Upper lobe of right lung (tissue), 1 donor: ENCODE measurements at regions not wholly inside any gene's neighbourhood (a gene's known extent, or its start where the extent isn't known, plus 50 kb on each side); places are given as distances from the start of the nearest gene placed in this dataset.

ENCODE experiments used
- ATAC-seq: fragments of 200-7000 bp; cut with Tn5 transposase; one replicate; pipeline ENCODE4 v1.9.1; 2020; ENCODE audit warnings: mild to moderate bottlenecking, moderate library complexity
- DNase-seq: peaks from one replicate; pipeline ENCODE4 v3.0.0-alpha.2; 2020
- H3K27ac ChIP-seq: fragments of 200-600 bp; one replicate; pipeline ENCODE4 v1.8.0; 2022
- H3K27me3 ChIP-seq: fragments of 200-600 bp; one replicate; pipeline ENCODE4 v1.8.0; 2022; ENCODE audit warnings: mild to moderate bottlenecking
- H3K36me3 ChIP-seq: fragments of 200-600 bp; one replicate; pipeline ENCODE4 v1.8.0; 2022
- H3K4me1 ChIP-seq: fragments of 200-600 bp; one replicate; pipeline ENCODE4 v1.8.0; 2022
- H3K4me3 ChIP-seq: fragments of 200-600 bp; one replicate; pipeline ENCODE4 v1.8.0; 2022; ENCODE audit warnings: mild to moderate bottlenecking
- H3K9me3 ChIP-seq: fragments of 200-600 bp; one replicate; pipeline ENCODE4 v1.8.0; 2022
- intact Hi-C: fragments of 100-400 bp; cut with DNase I; formaldehyde crosslinking; loops from one replicate; pipeline ENCODE4 v1.11.0; 2022
- TF ChIP-seq, protein P1 (sequence below): fragments of 200-600 bp; IDR thresholded peaks from one replicate; pipeline ENCODE4 v1.8.0; 2022; ENCODE audit warnings: antibody characterized with exemption
- donor health status: DM: no; HTN: yes; CAD: no; lungs with severe emphysema.

DNA sequence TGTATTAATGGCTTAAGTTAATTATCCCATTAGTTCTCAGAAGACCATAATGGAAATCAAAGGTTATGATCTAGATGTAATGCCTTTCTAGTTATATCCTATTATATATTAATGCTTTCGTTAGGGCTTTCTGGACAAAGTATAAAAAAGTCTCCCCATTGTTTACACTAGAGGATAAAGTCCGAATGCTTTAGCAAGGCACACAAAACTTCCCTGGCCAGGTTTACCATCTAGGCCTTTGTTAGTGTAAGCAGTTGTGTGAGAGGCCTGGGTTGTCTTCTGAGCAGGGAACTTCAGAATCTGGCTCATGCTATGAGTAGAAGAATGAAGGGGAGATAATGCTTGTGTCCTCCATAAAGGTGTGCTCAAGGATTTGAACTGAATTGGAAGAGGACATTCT, 106.3 kb upstream of the MEIS2 start:
- no peak for DNase-seq
- no peaks in the 10 kb centered on the region for H3K36me3 ChIP-seq
- H3K4me1 ChIP-seq: no peaks in the 10 kb centered on the region
- no peak for ATAC-seq
- no peak overlapping the region for H3K27ac ChIP-seq
- H3K9me3 ChIP-seq: no peaks in the 10 kb centered on the region
- H3K4me3 ChIP-seq: no peak overlapping the region
- intact Hi-C loops: no loop called here
- TF ChIP-seq, protein P1, sequence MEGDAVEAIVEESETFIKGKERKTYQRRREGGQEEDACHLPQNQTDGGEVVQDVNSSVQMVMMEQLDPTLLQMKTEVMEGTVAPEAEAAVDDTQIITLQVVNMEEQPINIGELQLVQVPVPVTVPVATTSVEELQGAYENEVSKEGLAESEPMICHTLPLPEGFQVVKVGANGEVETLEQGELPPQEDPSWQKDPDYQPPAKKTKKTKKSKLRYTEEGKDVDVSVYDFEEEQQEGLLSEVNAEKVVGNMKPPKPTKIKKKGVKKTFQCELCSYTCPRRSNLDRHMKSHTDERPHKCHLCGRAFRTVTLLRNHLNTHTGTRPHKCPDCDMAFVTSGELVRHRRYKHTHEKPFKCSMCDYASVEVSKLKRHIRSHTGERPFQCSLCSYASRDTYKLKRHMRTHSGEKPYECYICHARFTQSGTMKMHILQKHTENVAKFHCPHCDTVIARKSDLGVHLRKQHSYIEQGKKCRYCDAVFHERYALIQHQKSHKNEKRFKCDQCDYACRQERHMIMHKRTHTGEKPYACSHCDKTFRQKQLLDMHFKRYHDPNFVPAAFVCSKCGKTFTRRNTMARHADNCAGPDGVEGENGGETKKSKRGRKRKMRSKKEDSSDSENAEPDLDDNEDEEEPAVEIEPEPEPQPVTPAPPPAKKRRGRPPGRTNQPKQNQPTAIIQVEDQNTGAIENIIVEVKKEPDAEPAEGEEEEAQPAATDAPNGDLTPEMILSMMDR: no peak
- no peaks in the 10 kb centered on the region for H3K27me3 ChIP-seq

DNA sequence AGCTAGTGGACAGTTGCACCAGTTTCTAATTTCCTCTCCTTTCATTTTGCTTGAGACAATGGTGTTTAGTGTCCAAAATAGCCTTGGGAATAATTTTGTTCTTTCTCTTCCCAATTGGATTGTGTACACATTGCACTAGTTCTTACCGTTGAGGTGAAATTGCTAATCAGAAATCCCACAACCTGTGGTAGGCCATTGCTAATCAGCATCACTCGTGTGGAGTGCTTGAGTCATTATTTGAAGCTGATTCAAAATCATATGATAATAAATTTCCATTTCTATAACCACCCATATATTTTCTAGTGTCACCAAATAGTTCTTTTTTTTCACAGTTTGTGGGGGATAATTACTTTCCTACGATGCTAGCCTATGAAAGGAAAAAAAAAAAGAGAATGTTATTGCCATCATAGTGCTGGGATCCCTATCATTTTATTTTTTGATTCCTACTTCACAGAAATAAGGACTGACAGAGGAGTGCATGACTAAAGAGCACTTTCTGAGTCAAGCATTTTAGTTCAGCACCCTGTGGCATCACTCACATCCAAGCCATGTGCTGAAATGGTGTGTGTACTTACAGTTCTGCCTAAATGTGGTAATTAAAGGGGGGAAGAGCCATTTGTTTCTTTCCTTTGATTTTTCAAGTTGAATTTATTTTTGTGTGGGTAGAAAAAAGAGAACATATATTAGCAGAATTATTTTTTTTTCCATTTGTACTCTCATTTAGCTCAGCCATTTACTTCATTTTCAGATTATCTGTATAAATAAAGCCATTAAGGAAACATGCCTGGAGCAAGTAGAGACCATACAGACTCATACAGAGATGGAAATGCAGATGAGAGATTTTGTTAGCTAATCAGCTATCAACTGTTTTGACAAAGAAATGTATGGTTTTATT, 108.0 kb upstream of the MEIS2 start:
- no peaks in the 10 kb centered on the region for H3K27me3 ChIP-seq
- no peaks in the 10 kb centered on the region for H3K4me1 ChIP-seq
- ATAC-seq (no peak), DNase-seq (no peak)
- H3K27ac ChIP-seq: no peak overlapping the region
- no peaks in the 10 kb centered on the region for H3K9me3 ChIP-seq
- no peaks in the 10 kb centered on the region for H3K36me3 ChIP-seq
- no peak overlapping the region for H3K4me3 ChIP-seq
- TF ChIP-seq, protein P1: no peak
- intact Hi-C loops: no loop called here

DNA sequence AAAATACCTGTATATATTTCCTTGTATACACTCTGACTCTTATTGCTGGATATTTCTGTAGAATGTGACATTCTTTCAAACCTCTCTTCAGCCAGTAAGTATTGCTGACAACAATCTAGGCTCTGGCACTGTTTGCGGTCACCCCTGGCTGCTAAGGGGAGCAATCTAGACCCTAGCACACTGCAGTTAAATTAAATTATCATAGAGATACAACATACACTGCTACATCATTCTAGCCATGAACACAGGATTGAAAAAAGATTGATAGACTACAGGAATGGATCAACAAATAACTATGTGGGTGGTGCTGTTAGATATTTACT, 108.7 kb upstream of the MEIS2 start:
- TF ChIP-seq, protein P1: no peak
- no peaks in the 10 kb centered on the region for H3K36me3 ChIP-seq
- intact Hi-C loops: no loop called here
- no peak for DNase-seq
- no peaks in the 10 kb centered on the region for H3K4me1 ChIP-seq
- H3K9me3 ChIP-seq: no peaks in the 10 kb centered on the region
- H3K27ac ChIP-seq: no peak overlapping the region
- H3K27me3 ChIP-seq: no peaks in the 10 kb centered on the region
- ATAC-seq: no peak
- no peak overlapping the region for H3K4me3 ChIP-seq

DNA sequence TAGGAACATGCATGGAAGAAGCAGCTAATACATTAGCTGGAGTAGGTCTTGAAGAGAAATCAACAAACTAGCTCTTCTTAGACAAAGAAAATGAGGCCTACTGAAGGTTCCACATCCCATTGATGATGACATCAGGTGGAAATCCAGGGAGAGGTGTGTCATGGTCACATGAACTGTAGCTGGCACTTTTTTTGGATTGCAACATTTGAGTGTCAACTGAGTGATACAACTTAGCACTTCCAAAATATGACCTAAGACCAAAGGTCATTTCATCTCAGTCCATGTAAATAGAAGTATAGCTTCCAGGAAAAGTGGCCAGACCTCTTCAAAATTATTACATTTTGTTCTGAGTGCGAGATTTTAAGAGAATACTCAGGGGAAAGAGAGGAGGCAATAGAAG, 117.2 kb upstream of the MEIS2 start:
- H3K9me3 ChIP-seq: no peaks in the 10 kb centered on the region
- H3K27ac ChIP-seq: no peak overlapping the region
- no peaks in the 10 kb centered on the region for H3K36me3 ChIP-seq
- ATAC-seq (no peak), DNase-seq (no peak)
- intact Hi-C loops: no loop called here
- H3K27me3 ChIP-seq: no peaks in the 10 kb centered on the region
- TF ChIP-seq, protein P1: no peak
- H3K4me3 ChIP-seq: no peak overlapping the region
- no peaks in the 10 kb centered on the region for H3K4me1 ChIP-seq

DNA sequence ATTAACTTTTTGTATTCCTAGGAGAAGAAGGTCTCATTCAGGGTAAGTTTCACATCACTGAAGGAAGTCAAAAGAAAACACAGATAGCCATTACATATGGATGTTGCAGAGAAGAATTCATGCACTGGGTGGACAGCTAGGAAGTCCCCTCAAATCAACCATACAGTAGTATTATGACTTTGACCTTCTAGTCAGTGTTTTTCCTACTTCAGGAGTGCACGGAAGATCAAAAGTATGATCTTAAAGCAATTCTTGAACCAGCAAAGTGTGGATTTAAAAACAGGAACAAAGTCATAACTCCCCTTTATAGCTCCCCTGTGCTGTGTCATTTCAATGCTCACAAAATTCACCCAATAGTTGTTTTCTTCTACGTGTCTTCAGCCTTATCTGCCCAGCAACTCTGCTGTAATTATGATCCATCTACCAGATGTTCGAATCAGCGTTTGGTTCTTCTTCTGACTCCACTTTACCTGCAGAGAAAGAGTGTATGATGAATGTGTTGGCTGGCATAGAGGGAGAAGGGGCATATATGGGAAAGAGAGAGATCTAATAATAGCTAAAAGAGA, 118.1 kb upstream of the MEIS2 start:
- intact Hi-C loops: no loop called here
- ATAC-seq (no peak), DNase-seq (no peak)
- TF ChIP-seq, protein P1: no peak
- Histone ChIP-seq H3K27me3 (no peaks in the 10 kb centered on the region), H3K27ac (no peak overlapping the region), H3K4me1 (no peaks in the 10 kb centered on the region), H3K4me3 (no peak overlapping the region), H3K9me3 (no peaks in the 10 kb centered on the region), H3K36me3 (no peaks in the 10 kb centered on the region)
